Activated T-cell treated with anti-CD3 and anti-CD28 coated beads, Interleukin-2, amount 50 U/mL, for 1 hour (primary cell): ENCODE measurements at regions not wholly inside any gene's neighbourhood (a gene's known extent, or its start where the extent isn't known, plus 50 kb on each side); places are given as distances from the start of the nearest gene placed in this dataset.

Source experiments
- DNase-seq: peaks from one replicate; pipeline ENCODE4 v3.0.0-alpha.2; 2020

- no peak for DNase-seq
Observed at GRCh38 chr18:10231220-10231619, 223.2 kb upstream of the APCDD1 start.

- no peak for DNase-seq
Observed at GRCh38 chr18:10232062-10232461, 222.4 kb upstream of the APCDD1 start.

- no peak for DNase-seq
Observed at GRCh38 chr18:10233082-10233875, 221.2 kb upstream of the APCDD1 start.

- DNase-seq = no peak
Observed at GRCh38 chr18:10234281-10234680, 220.2 kb upstream of the APCDD1 start.

GRCh38 chr18:10234912-10235660, 219.3 kb upstream of the APCDD1 start:
- no peak for DNase-seq

- DNase-seq = no peak
Observed at GRCh38 chr18:10235661-10235952, 218.8 kb upstream of the APCDD1 start.

- DNase-seq = no peak
Observed at GRCh38 chr18:10239103-10239502, 215.3 kb upstream of the APCDD1 start.

GRCh38 chr18:10239991-10240634, 214.3 kb upstream of the APCDD1 start:
- DNase-seq = no peak

- no peak for DNase-seq
Observed at GRCh38 chr18:10240973-10241372, 213.5 kb upstream of the APCDD1 start.

GRCh38 chr18:10241579-10241978, 212.9 kb upstream of the APCDD1 start:
- no peak for DNase-seq

- no peak for DNase-seq
Observed at GRCh38 chr18:10242936-10243680, 211.3 kb upstream of the APCDD1 start.

GRCh38 chr18:10244341-10244740, 210.1 kb upstream of the APCDD1 start:
- no peak for DNase-seq

GRCh38 chr18:10245031-10245845, 209.2 kb upstream of the APCDD1 start:
- DNase-seq = no peak

- DNase-seq = no peak
Observed at GRCh38 chr18:10245846-10246175, 208.6 kb upstream of the APCDD1 start.

GRCh38 chr18:10247021-10247741, 207.3 kb upstream of the APCDD1 start:
- no peak for DNase-seq

- DNase-seq = no peak
Observed at GRCh38 chr18:10247742-10248082, 206.7 kb upstream of the APCDD1 start.

GRCh38 chr18:10248738-10249137, 205.7 kb upstream of the APCDD1 start:
- DNase-seq = no peak

- no peak for DNase-seq
Observed at GRCh38 chr18:10249270-10249669, 205.2 kb upstream of the APCDD1 start.

GRCh38 chr18:10249801-10250200, 204.6 kb upstream of the APCDD1 start:
- DNase-seq = no peak

GRCh38 chr18:10252494-10252893, 201.9 kb upstream of the APCDD1 start:
- no peak for DNase-seq

- no peak for DNase-seq
Observed at GRCh38 chr18:10252952-10253705, 201.3 kb upstream of the APCDD1 start.
